DND-41 (cell line): ENCODE measurements at regions not wholly inside any gene's neighbourhood (a gene's known extent, or its start where the extent isn't known, plus 50 kb on each side); places are given as distances from the start of the nearest gene placed in this dataset.

Experiments
- EZH2 ChIP-seq: IDR thresholded peaks from 3 replicates; pipeline ENCODE4 v1.6.1; 2012; ENCODE audit warnings: borderline replicate concordance, low read depth, mild to moderate bottlenecking, moderate library complexity, low read length, inconsistent platforms; ENCODE audit not compliant: severe bottlenecking
- TF ChIP-seq, protein P1 (sequence below): IDR thresholded peaks from 2 replicates; pipeline ENCODE4 v1.5.1; 2012; ENCODE audit warnings: borderline replicate concordance, low read length, moderate library complexity, mild to moderate bottlenecking; ENCODE audit not compliant: poor library complexity, severe bottlenecking; ENCODE audit errors: extremely low read depth

DNA sequence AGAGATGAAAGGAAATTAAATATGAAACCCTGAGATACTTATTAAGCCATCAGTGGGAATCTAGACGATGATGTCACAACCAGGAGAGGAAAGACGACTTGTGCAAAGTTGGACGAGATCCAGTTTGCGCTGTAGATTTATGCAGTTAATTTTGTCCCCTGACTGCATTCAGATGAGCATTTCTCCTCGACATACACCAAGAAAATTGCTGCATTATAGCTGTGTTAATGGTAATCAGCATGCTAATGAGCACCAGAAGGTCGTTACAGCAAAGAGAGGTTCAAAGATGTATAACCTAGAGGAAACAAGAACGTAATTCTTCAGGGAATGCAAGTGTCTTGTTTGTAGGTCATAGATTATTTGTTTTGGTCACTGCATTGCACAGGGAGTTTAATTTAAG lies 371.7 kb downstream of the RBM26 start:
- TF ChIP-seq, protein P1, sequence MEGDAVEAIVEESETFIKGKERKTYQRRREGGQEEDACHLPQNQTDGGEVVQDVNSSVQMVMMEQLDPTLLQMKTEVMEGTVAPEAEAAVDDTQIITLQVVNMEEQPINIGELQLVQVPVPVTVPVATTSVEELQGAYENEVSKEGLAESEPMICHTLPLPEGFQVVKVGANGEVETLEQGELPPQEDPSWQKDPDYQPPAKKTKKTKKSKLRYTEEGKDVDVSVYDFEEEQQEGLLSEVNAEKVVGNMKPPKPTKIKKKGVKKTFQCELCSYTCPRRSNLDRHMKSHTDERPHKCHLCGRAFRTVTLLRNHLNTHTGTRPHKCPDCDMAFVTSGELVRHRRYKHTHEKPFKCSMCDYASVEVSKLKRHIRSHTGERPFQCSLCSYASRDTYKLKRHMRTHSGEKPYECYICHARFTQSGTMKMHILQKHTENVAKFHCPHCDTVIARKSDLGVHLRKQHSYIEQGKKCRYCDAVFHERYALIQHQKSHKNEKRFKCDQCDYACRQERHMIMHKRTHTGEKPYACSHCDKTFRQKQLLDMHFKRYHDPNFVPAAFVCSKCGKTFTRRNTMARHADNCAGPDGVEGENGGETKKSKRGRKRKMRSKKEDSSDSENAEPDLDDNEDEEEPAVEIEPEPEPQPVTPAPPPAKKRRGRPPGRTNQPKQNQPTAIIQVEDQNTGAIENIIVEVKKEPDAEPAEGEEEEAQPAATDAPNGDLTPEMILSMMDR: no peak
- no peak for TF ChIP-seq EZH2
